OCI-LY1 (cell line): ENCODE measurements at regions not wholly inside any gene's neighbourhood (a gene's known extent, or its start where the extent isn't known, plus 50 kb on each side); places are given as distances from the start of the nearest gene placed in this dataset.

Experiments
- H2AFZ ChIP-seq: fragments of 200-600 bp; sonication (generic), shearing (Covaris generic); 2 replicates; pipeline ENCODE4 v1.6.0; 2014; ENCODE audit warnings: antibody characterized with exemption, mild to moderate bottlenecking, low read length
- H3F3A ChIP-seq: fragments of 200-600 bp; sonication (generic), shearing (Covaris generic); 2 replicates; pipeline ENCODE4 v1.6.0; 2014; ENCODE audit warnings: mild to moderate bottlenecking, antibody characterized with exemption, low read length, moderate library complexity; ENCODE audit not compliant: insufficient read depth
- H3K27ac ChIP-seq: fragments of 200-600 bp; sonication (generic); 2 replicates; pipeline ENCODE4 v1.5.1; 2014; ENCODE audit warnings: low read length, mixed run types, mild to moderate bottlenecking, low read depth; ENCODE audit not compliant: poor library complexity, severe bottlenecking
- H3K27me3 ChIP-seq: fragments of 200-600 bp; sonication (generic); 2 replicates; pipeline ENCODE4 v1.6.0; 2014; ENCODE audit warnings: antibody characterized with exemption, mild to moderate bottlenecking, low read length, moderate library complexity; ENCODE audit not compliant: insufficient read depth
- H3K36me3 ChIP-seq: fragments of 200-600 bp; sonication (generic); 2 replicates; pipeline ENCODE4 v1.6.1; 2014; ENCODE audit warnings: mild to moderate bottlenecking, antibody characterized with exemption, low read length, moderate library complexity, mixed read lengths; ENCODE audit not compliant: insufficient read depth
- H3K4me1 ChIP-seq: fragments of 200-600 bp; sonication (generic); 2 replicates; pipeline ENCODE4 v1.5.1; 2014; ENCODE audit warnings: mild to moderate bottlenecking, low read length, moderate library complexity; ENCODE audit not compliant: insufficient read depth, severe bottlenecking
- H3K4me2 ChIP-seq: fragments of 200-600 bp; sonication (generic), shearing (Covaris generic); 2 replicates; pipeline ENCODE4 v1.6.1; 2014; ENCODE audit warnings: low read length
- H3K4me3 ChIP-seq: fragments of 200-600 bp; sonication (generic); 2 replicates; pipeline ENCODE4 v1.5.1; 2014; ENCODE audit warnings: low read length, low read depth, mild to moderate bottlenecking, mixed read lengths; ENCODE audit not compliant: poor library complexity, severe bottlenecking
- H3K79me2 ChIP-seq: fragments of 200-600 bp; shearing (Covaris generic); 2 replicates; pipeline ENCODE4 v1.6.1; 2016; ENCODE audit warnings: mixed run types, low read length, mixed read lengths; ENCODE audit not compliant: insufficient read depth
- H3K9ac ChIP-seq: fragments of 200-600 bp; sonication (generic), shearing (Covaris generic); 2 replicates; pipeline ENCODE4 v1.6.1; 2014; ENCODE audit warnings: mild to moderate bottlenecking, low read length, mixed read lengths
- H3K9me2 ChIP-seq: fragments of 200-600 bp; sonication (generic), shearing (Covaris generic); 2 replicates; pipeline ENCODE4 v1.6.1; 2014; ENCODE audit warnings: low read depth, mild to moderate bottlenecking, low read length, mixed read lengths
- H3K9me3 ChIP-seq: fragments of 200-600 bp; shearing (Covaris generic); 2 replicates; pipeline ENCODE4 v1.6.1; 2014; ENCODE audit warnings: low read length, mixed read lengths
- H4K20me1 ChIP-seq: fragments of 200-600 bp; sonication (generic), shearing (Covaris generic); 2 replicates; pipeline ENCODE4 v1.6.0; 2016; ENCODE audit warnings: mild to moderate bottlenecking, low read length; ENCODE audit not compliant: insufficient read depth
- CTCF ChIP-seq: fragments of 200-600 bp; sonication (generic), shearing (Covaris generic); IDR thresholded peaks from 2 replicates; pipeline ENCODE4 v1.5.1; 2017; ENCODE audit warnings: mild to moderate bottlenecking, antibody characterized with exemption, low read length, moderate library complexity, mixed read lengths
- EZH2 ChIP-seq: fragments of 200-600 bp; sonication (generic), shearing (Covaris generic); IDR thresholded peaks from 2 replicates; pipeline ENCODE4 v1.8.0; 2017; ENCODE audit warnings: borderline replicate concordance, mixed run types, mild to moderate bottlenecking, antibody characterized with exemption, low read length, moderate library complexity, mixed read lengths

GRCh38 chr4:123186731-123187130 is 209.9 kb upstream of the SPRY1 start:
- H2AFZ ChIP-seq: no peak overlapping the region
- TF ChIP-seq EZH2 (no peak), CTCF (no peak)
- no peaks in the 10 kb centered on the region for H3K9me2 ChIP-seq
- H3K27me3 ChIP-seq: no peaks in the 10 kb centered on the region
- no peaks in the 10 kb centered on the region for H3K9me3 ChIP-seq
- H3K79me2 ChIP-seq: no peaks in the 10 kb centered on the region
- H3K27ac ChIP-seq: no peak overlapping the region
- no peak overlapping the region for H3K4me2 ChIP-seq
- H3K9ac ChIP-seq: no peak overlapping the region
- no peaks in the 10 kb centered on the region for H3F3A ChIP-seq
- no peaks in the 10 kb centered on the region for H4K20me1 ChIP-seq
- H3K4me3 ChIP-seq: no peak overlapping the region
- no peaks in the 10 kb centered on the region for H3K36me3 ChIP-seq
- H3K4me1 ChIP-seq: no peaks in the 10 kb centered on the region

GRCh38 chr4:123190176-123190575 is 206.4 kb upstream of the SPRY1 start:
- Histone ChIP-seq H4K20me1 (no peaks in the 10 kb centered on the region), H3F3A (no peaks in the 10 kb centered on the region), H3K9me3 (no peaks in the 10 kb centered on the region), H3K27ac (no peak overlapping the region), H3K9ac (no peak overlapping the region), H2AFZ (no peak overlapping the region), H3K9me2 (no peaks in the 10 kb centered on the region), H3K27me3 (no peaks in the 10 kb centered on the region), H3K36me3 (no peaks in the 10 kb centered on the region), H3K79me2 (no peaks in the 10 kb centered on the region), H3K4me1 (no peaks in the 10 kb centered on the region), H3K4me3 (no peak overlapping the region), H3K4me2 (no peak overlapping the region)
- no peak for TF ChIP-seq EZH2
- no peak for TF ChIP-seq CTCF

GRCh38 chr4:123191728-123192127 is 204.9 kb upstream of the SPRY1 start:
- H3K9me2 ChIP-seq: no peaks in the 10 kb centered on the region
- no peaks in the 10 kb centered on the region for H3K27me3 ChIP-seq
- no peaks in the 10 kb centered on the region for H3K9me3 ChIP-seq
- H3K79me2 ChIP-seq: no peaks in the 10 kb centered on the region
- no peaks in the 10 kb centered on the region for H3K36me3 ChIP-seq
- H3F3A ChIP-seq: no peaks in the 10 kb centered on the region
- H2AFZ ChIP-seq: no peak overlapping the region
- H3K4me1 ChIP-seq: no peaks in the 10 kb centered on the region
- no peak overlapping the region for H3K4me3 ChIP-seq
- H3K4me2 ChIP-seq: no peak overlapping the region
- H3K9ac ChIP-seq: no peak overlapping the region
- H4K20me1 ChIP-seq: no peaks in the 10 kb centered on the region
- TF ChIP-seq CTCF: no peak
- no peak for TF ChIP-seq EZH2
- H3K27ac ChIP-seq: no peak overlapping the region
